Gastrocnemius medialis (tissue), 4 donors: ENCODE measurements at regions not wholly inside any gene's neighbourhood (a gene's known extent, or its start where the extent isn't known, plus 50 kb on each side); places are given as distances from the start of the nearest gene placed in this dataset.

Source experiments
- ATAC-seq, 2 donors: fragments of 150-250 bp; one replicate each; pipeline ENCODE4 v1.9.1; 2016
- DNase-seq, 2 donors: peaks; one replicate each; pipeline ENCODE4 v3.0.0-alpha.2; 2019
- H3K27ac ChIP-seq, 4 donors: fragments of 200-600 bp; sonication (generic); 1 replicate in 1 of 4; 2 replicates in 3 of 4; pipeline ENCODE4 v1.5.1; 2016 to 2018; ENCODE audit warnings: mild to moderate bottlenecking in 2 of 4, moderate library complexity in 1 of 4
- H3K27me3 ChIP-seq, 3 donors: fragments of 200-600 bp; sonication (generic) in 2 of 3; 1 replicate in 1 of 3; 2 replicates in 2 of 3; pipeline versions ENCODE4 v1.5.1 to v1.6.0; 2016 to 2019; ENCODE audit warnings: mild to moderate bottlenecking in 1 of 3, moderate library complexity in 1 of 3
- H3K36me3 ChIP-seq, 2 donors: fragments of 200-600 bp; sonication (generic) in 1 of 2; one replicate each; pipeline ENCODE4 v1.5.1; 2017 to 2018
- H3K4me1 ChIP-seq, 2 donors: fragments of 200-600 bp; sonication (generic) in 1 of 2; one replicate each; pipeline ENCODE4 v1.5.1; 2016 to 2017; ENCODE audit warnings: mild to moderate bottlenecking in 2 of 2
- H3K4me3 ChIP-seq, 4 donors: fragments of 200-600 bp; sonication (generic) in 3 of 4; 1 replicate in 1 of 4; 2 replicates in 3 of 4; pipeline ENCODE4 v1.5.1; 2016 to 2019; ENCODE audit warnings: mild to moderate bottlenecking in 2 of 4
- H3K9me3 ChIP-seq, 3 donors: fragments of 200-600 bp; sonication (generic) in 2 of 3; 1 replicate in 1 of 3; 2 replicates in 2 of 3; pipeline ENCODE4 v1.5.1; 2016 to 2019
- CTCF ChIP-seq, 5 experiments: fragments of 450-650 bp in 3 of 5; fragments of 200-600 bp in 2 of 5; sonication (generic) in 2 of 5; IDR thresholded peaks in 4 of 5; conservative IDR thresholded peaks in 1 of 5; 1 replicate in 4 of 5; 2 replicates in 1 of 5; pipeline ENCODE4 v1.5.1; 2016 to 2019; ENCODE audit warnings: antibody characterized with exemption in 5 of 5, mild to moderate bottlenecking in 3 of 5, moderate library complexity in 3 of 5
- POLR2A ChIP-seq, 2 donors: fragments of 450-650 bp; IDR thresholded peaks; one replicate each; pipeline ENCODE4 v1.6.1; 2017; ENCODE audit warnings: antibody characterized with exemption in 2 of 2, mild to moderate bottlenecking in 2 of 2, moderate library complexity in 2 of 2
- in situ Hi-C, 4 donors: fragments of 200-750 bp; cut with MboI; loops; one replicate each; pipeline versions ENCODE4 v1.15.0 to v1.8.0; 2017; ENCODE audit warnings: low sequenced_read_pairs in 4 of 4
- intact Hi-C: fragments of 100-400 bp; cut with DNase I; formaldehyde crosslinking; loops from one replicate; pipeline ENCODE4 v1.15.1; 2023; ENCODE audit warnings: low total_unique reads

GRCh38 chr11:31912808-31913207, 101.7 kb upstream of the PAX6 start:
- Histone ChIP-seq H3K27me3 (no peaks in the 10 kb centered on the region), H3K9me3 (no peaks in the 10 kb centered on the region), H3K4me1 (no peaks in the 10 kb centered on the region), H3K36me3 (no peaks in the 10 kb centered on the region), H3K27ac (no peak overlapping the region), H3K4me3 (no peak overlapping the region)
- DNase-seq (no peak), ATAC-seq (no peak)
- TF ChIP-seq CTCF (IDR thresholded peaks at IDR 0.05 in 4 of 5, conservative IDR thresholded peaks at IDR 0.05 in 1 of 5) (no peak), POLR2A (IDR thresholded peaks at IDR 0.05) (no peak)
- intact Hi-C loops (no loop called here), in situ Hi-C loops (no loop called here)

- Histone ChIP-seq H3K36me3 (no peaks in the 10 kb centered on the region), H3K27ac (no peak overlapping the region), H3K4me1 (no peaks in the 10 kb centered on the region), H3K9me3 (no peaks in the 10 kb centered on the region), H3K4me3 (no peak overlapping the region), H3K27me3 (no peaks in the 10 kb centered on the region)
- ATAC-seq (no peak), DNase-seq (no peak)
- no peak for TF ChIP-seq POLR2A (IDR thresholded peaks at IDR 0.05)
- no peak for TF ChIP-seq CTCF (IDR thresholded peaks at IDR 0.05 in 4 of 5, conservative IDR thresholded peaks at IDR 0.05 in 1 of 5)
- in situ Hi-C loops, result no loop called here
- intact Hi-C loops, result no loop called here
Measured at GRCh38 chr11:31910950-31911576, 99.9 kb upstream of the PAX6 start.

GRCh38 chr11:31903225-31904074, 92.3 kb upstream of the PAX6 start:
- Histone ChIP-seq H3K4me3 (no peak overlapping the region), H3K4me1 (peaks cover 6% of the 10 kb centered on the region in 2 donors), H3K27ac (peak overlapping the region in 3 of 4 donors; percentile 13 to 48 (median 20)), H3K9me3 (no peaks in the 10 kb centered on the region), H3K27me3 (no peaks in the 10 kb centered on the region), H3K36me3 (no peaks in the 10 kb centered on the region)
- DNase-seq (peak; percentile 25 to 53), ATAC-seq (peak; percentile 82 to 85)
- intact Hi-C loops, result no loop called here
- TF ChIP-seq CTCF (IDR thresholded peaks at IDR 0.05 in 4 of 5, conservative IDR thresholded peaks at IDR 0.05 in 1 of 5) (no peak), POLR2A (IDR thresholded peaks at IDR 0.05) (no peak)
- in situ Hi-C loops, result no loop called here

- intact Hi-C loops, result no loop called here
- in situ Hi-C loops, result no loop called here
- Histone ChIP-seq H3K9me3 (no peaks in the 10 kb centered on the region), H3K36me3 (no peaks in the 10 kb centered on the region), H3K27me3 (no peaks in the 10 kb centered on the region), H3K4me3 (no peak overlapping the region), H3K4me1 (peaks cover 6% of the 10 kb centered on the region in 2 donors), H3K27ac (peak overlapping the region in 1 of 4 donors; percentile 48)
- no peak for DNase-seq
- no peak for ATAC-seq
- TF ChIP-seq POLR2A (IDR thresholded peaks at IDR 0.05) (no peak), CTCF (IDR thresholded peaks at IDR 0.05 in 4 of 5, conservative IDR thresholded peaks at IDR 0.05 in 1 of 5) (no peak)
Measured at GRCh38 chr11:31902706-31903105, 91.6 kb upstream of the PAX6 start.
